HCT116 (cell line): ENCODE measurements at regions not wholly inside any gene's neighbourhood (a gene's known extent, or its start where the extent isn't known, plus 50 kb on each side); places are given as distances from the start of the nearest gene placed in this dataset.

ENCODE experiments used
- ATAC-seq: fragments of 200-7000 bp; cut with Tn5 transposase; 2 replicates; pipeline ENCODE4 v1.9.1; 2020; ENCODE audit warnings: mild to moderate bottlenecking, moderate library complexity
- BruUV-seq: library from RNA; stranded (reverse); fragments of 400-500 nt; replicated peaks from 2 replicates; lab custom pipeline; 2021; lab: Mats Ljungman, UMichigan
- CTCF ChIA-PET: fragments of 300-600 bp; sonication (Branson Sonifier 250); formaldehyde crosslinking; loops from one replicate; lab custom pipeline; 2021; ENCODE audit warnings: antibody characterized with exemption; lab: Charles Lee
- POLR2A ChIA-PET: fragments of 300-600, 350-600 bp; sonication (Branson Sonifier 250); formaldehyde crosslinking; loops from one replicate; lab custom pipeline; 2021; ENCODE audit warnings: antibody characterized with exemption; lab: Charles Lee
- RAD21 ChIA-PET, 2 experiments: fragments of 300-600 bp; sonication (Branson Sonifier 250); formaldehyde crosslinking; loops; one replicate each; lab custom pipeline; 2023; ENCODE audit warnings: low total read pairs in 2 of 2; ENCODE audit not compliant: uncharacterized antibody in 2 of 2, unreplicated experiment in 2 of 2, low non-redundant PET in 1 of 2; lab: Charles Lee
- DNase-seq: peaks from one replicate; pipeline ENCODE4 v3.0.0-alpha.2; 2010; ENCODE audit warnings: low read depth, low spot score
- H2AFZ ChIP-seq: fragments of 200-600 bp; shearing (Covaris generic), sonication (generic); 2 replicates; pipeline ENCODE4 v1.6.1; 2017; ENCODE audit warnings: low read depth, mixed run types, mixed read lengths, antibody characterized with exemption, low read length; ENCODE audit not compliant: poor library complexity, severe bottlenecking
- H3K27ac ChIP-seq: 2 replicates; pipeline ENCODE4 v1.5.1; 2012; ENCODE audit warnings: low read depth, low read length
- H3K27me3 ChIP-seq: fragments of 200-600 bp; sonication (generic); 2 replicates; pipeline ENCODE4 v1.6.1; 2016; ENCODE audit warnings: mixed run types, low read length, mixed read lengths; ENCODE audit not compliant: insufficient read depth
- H3K36me3 ChIP-seq, 2 experiments: fragments of 200-500 bp in 1 of 2; fragments of 200-600 bp in 1 of 2; sonication (Bioruptor generic) in 1 of 2; sonication (generic) in 1 of 2; 2 replicates each; pipeline versions ENCODE4 v1.5.1 to v1.6.1; 2014 to 2016; ENCODE audit warnings: low read length in 2 of 2, inconsistent platforms in 1 of 2, mixed read lengths in 1 of 2, mixed run types in 1 of 2; ENCODE audit not compliant: insufficient read depth in 2 of 2, control insufficient read depth in 1 of 2
- H3K4me1 ChIP-seq, 2 experiments: fragments of 200-600 bp in 1 of 2; sonication (generic) in 1 of 2; 2 replicates each; pipeline versions ENCODE4 v1.5.1 to v1.6.1; 2012 to 2017; ENCODE audit warnings: low read length in 2 of 2, inconsistent platforms in 1 of 2, mild to moderate bottlenecking in 1 of 2, mixed read lengths in 1 of 2, mixed run types in 1 of 2, moderate library complexity in 1 of 2; ENCODE audit not compliant: insufficient read depth in 2 of 2, control insufficient read depth in 1 of 2
- H3K4me2 ChIP-seq: fragments of 200-600 bp; sonication (generic); 2 replicates; pipeline ENCODE4 v1.6.1; 2017; ENCODE audit warnings: mixed run types, low read length, mixed read lengths
- H3K4me3 ChIP-seq, 2 experiments: fragments of 200-600 bp in 1 of 2; sonication (generic) in 1 of 2; replicated peaks in 1 of 2; 2 replicates each; pipeline ENCODE4 v1.5.1; 2011 to 2016; ENCODE audit warnings: low read length in 2 of 2, control low read depth in 1 of 2, low read depth in 1 of 2, mild to moderate bottlenecking in 1 of 2, mixed read lengths in 1 of 2, mixed run types in 1 of 2
- H3K79me2 ChIP-seq: fragments of 200-600 bp; sonication (generic); 2 replicates; pipeline ENCODE4 v1.6.1; 2017; ENCODE audit warnings: mild to moderate bottlenecking, mixed run types, low read length, moderate library complexity, mixed read lengths; ENCODE audit not compliant: insufficient read depth
- H3K9ac ChIP-seq: fragments of 200-600 bp; sonication (generic); 2 replicates; pipeline ENCODE4 v1.6.1; 2016; ENCODE audit warnings: low read length, mixed read lengths
- H3K9me2 ChIP-seq: fragments of 200-600 bp; sonication (generic), shearing (Covaris generic); 2 replicates; pipeline ENCODE4 v1.6.1; 2017; ENCODE audit warnings: mixed run types, mild to moderate bottlenecking, moderate library complexity; ENCODE audit not compliant: insufficient read depth
- H3K9me3 ChIP-seq, 2 experiments: fragments of 200-500 bp in 1 of 2; fragments of 200-600 bp in 1 of 2; sonication (Bioruptor generic) in 1 of 2; sonication (generic) in 1 of 2; 2 replicates each; pipeline ENCODE4 v1.6.1; 2014 to 2017; ENCODE audit warnings: low read length in 2 of 2, mixed read lengths in 2 of 2, inconsistent platforms in 1 of 2, low read depth in 1 of 2, mild to moderate bottlenecking in 1 of 2, mixed run types in 1 of 2, moderate library complexity in 1 of 2; ENCODE audit not compliant: control insufficient read depth in 1 of 2, insufficient read depth in 1 of 2
- H4K20me1 ChIP-seq: fragments of 200-600 bp; sonication (generic), shearing (Covaris generic); 2 replicates; pipeline ENCODE4 v1.6.1; 2017; ENCODE audit warnings: mixed run types, mild to moderate bottlenecking, moderate library complexity; ENCODE audit not compliant: insufficient read depth
- ATF3 ChIP-seq: IDR thresholded peaks from 2 replicates; pipeline ENCODE4 v1.6.1; 2012
- CBX3 ChIP-seq: IDR thresholded peaks from 2 replicates; pipeline ENCODE4 v1.6.1; 2012; ENCODE audit warnings: low read depth
- CTCF ChIP-seq, 3 experiments: fragments of 200-600 bp in 1 of 3; sonication (generic) in 1 of 3; IDR thresholded peaks in 2 of 3; conservative IDR thresholded peaks in 1 of 3; 2 replicates each; pipeline ENCODE4 v1.5.1; 2012 to 2017; ENCODE audit warnings: low read depth in 2 of 3, low read length in 2 of 3, antibody characterized with exemption in 1 of 3, borderline replicate concordance in 1 of 3, control low read depth in 1 of 3, mild to moderate bottlenecking in 1 of 3, mixed read lengths in 1 of 3, mixed run types in 1 of 3, moderate library complexity in 1 of 3; ENCODE audit not compliant: insufficient read depth in 1 of 3
- EGR1 ChIP-seq: IDR thresholded peaks from 2 replicates; pipeline ENCODE4 v1.6.1; 2012; ENCODE audit warnings: low read depth
- ELF1 ChIP-seq: IDR thresholded peaks from 2 replicates; pipeline ENCODE4 v1.6.1; 2012; ENCODE audit warnings: low read depth, borderline replicate concordance
- EZH2 ChIP-seq: fragments of 200-600 bp; sonication (generic); IDR thresholded peaks from 2 replicates; pipeline ENCODE4 v1.6.1; 2017; ENCODE audit warnings: antibody characterized with exemption, mixed run types
- FOSL1 ChIP-seq: IDR thresholded peaks from 2 replicates; pipeline ENCODE4 v1.6.1; 2012; ENCODE audit warnings: low read depth
- POLR2A ChIP-seq: IDR thresholded peaks from 2 replicates; pipeline ENCODE4 v1.7.0; 2011; ENCODE audit warnings: borderline replicate concordance; ENCODE audit not compliant: insufficient read depth, insufficient read length; ENCODE audit errors: extremely low read depth
- RAD21 ChIP-seq: IDR thresholded peaks from 2 replicates; pipeline ENCODE4 v1.6.1; 2012; ENCODE audit warnings: low read depth, mild to moderate bottlenecking
- SRF ChIP-seq: IDR thresholded peaks from 2 replicates; pipeline ENCODE4 v1.6.1; 2012; ENCODE audit warnings: low read depth
- ZNF274 ChIP-seq: fragments of 200-500 bp; sonication (Bioruptor generic); IDR thresholded peaks from 2 replicates; pipeline ENCODE4 v1.6.1; 2014; ENCODE audit warnings: mild to moderate bottlenecking, low read depth, low read length, inconsistent platforms
- intact Hi-C: fragments of 100-400 bp; cut with micrococcal nuclease; formaldehyde crosslinking; loops from 2 replicates; pipeline ENCODE4 v1.10.0; 2022

DNA sequence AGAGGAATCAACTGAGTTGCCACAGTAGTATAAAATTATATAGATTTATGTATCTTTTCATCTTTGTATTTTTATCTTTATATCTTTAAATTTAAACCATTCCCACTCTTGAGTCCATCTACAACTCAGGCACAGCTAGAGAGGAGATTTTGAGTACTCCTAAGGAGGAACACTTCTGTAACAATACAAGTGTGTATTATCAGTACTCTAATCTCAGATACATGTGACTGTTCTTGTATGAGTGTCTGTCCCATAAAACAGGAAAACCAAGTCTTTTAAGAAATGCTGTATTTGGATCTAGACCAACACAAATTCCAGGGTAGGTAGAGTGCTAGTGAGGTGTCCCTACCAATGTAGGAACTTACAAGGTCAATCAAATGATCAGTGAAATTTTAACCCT lies 1428.0 kb upstream of the LRRTM3 start:
- intact Hi-C loops = no loop called here
- H3K9me3 ChIP-seq = no peaks in the 10 kb centered on the region
- no peaks in the 10 kb centered on the region for H3K4me1 ChIP-seq
- no TSS peak for BruUV-seq
- H3K9me2 ChIP-seq = no peaks in the 10 kb centered on the region
- no peak overlapping the region for H3K4me3 ChIP-seq
- no peaks in the 10 kb centered on the region for H3K36me3 ChIP-seq
- DNase-seq = no peak
- no peaks in the 10 kb centered on the region for H3K27me3 ChIP-seq
- no peak for ATAC-seq
- TF ChIP-seq EZH2 (no peak), RAD21 (no peak), EGR1 (no peak), CTCF (IDR thresholded peaks at IDR 0.05 in 2 of 3, conservative IDR thresholded peaks at IDR 0.05 in 1 of 3; ENCODE audit: borderline replicate concordance in 1 of 3, insufficient read depth in 1 of 3, low read depth in 2 of 3, low read length in 2 of 3) (no peak), POLR2A (no peak), ELF1 (no peak), ZNF274 (no peak), CBX3 (no peak), FOSL1 (no peak), SRF (no peak), ATF3 (no peak)
- TF ChIP-seq, all 23 proteins: peak for 0
- Histone ChIP-seq H3K27ac (no peak overlapping the region), H4K20me1 (no peaks in the 10 kb centered on the region), H3K4me2 (no peak overlapping the region), H2AFZ (no peak overlapping the region), H3K79me2 (no peaks in the 10 kb centered on the region), H3K9ac (no peak overlapping the region)
- RAD21 ChIA-PET = no interaction called here
- CTCF ChIA-PET = no interaction called here
- POLR2A ChIA-PET = no interaction called here
